ENCODE measurements at regions not wholly inside any gene's neighbourhood (a gene's known extent, or its start where the extent isn't known, plus 50 kb on each side); places are given as distances from the start of the nearest gene placed in this dataset.

GRCh38 chr14:98501335-98501734, 770.7 kb downstream of the BCL11B start:
- no peak for TF ChIP-seq POLR2AphosphoS5 (IDR thresholded peaks at IDR 0.05)
- no peak for TF ChIP-seq POLR2A (IDR thresholded peaks at IDR 0.05)
- TF ChIP-seq CTCF (IDR thresholded peaks at IDR 0.05): no peak
- 89% methylated on average over 7 of the region's 7 CpGs for WGBS
- Histone ChIP-seq H3K4me1 (replicated peaks) (no peaks in the 10 kb centered on the region), H3K27me3 (replicated peaks; ENCODE audit: insufficient read depth) (no peaks in the 10 kb centered on the region), H3K4me3 (no peak overlapping the region), H3K27ac (no peak overlapping the region), H3K36me3 (no peaks in the 10 kb centered on the region), H3K9me3 (no peaks in the 10 kb centered on the region)
- no peak for DNase-seq (ENCODE audit: low spot score)
- intact Hi-C loops (cut with DNase I): no loop called here

GRCh38 chr14:98501836-98502235, 770.2 kb downstream of the BCL11B start:
- no peak overlapping the region for H3K4me3 ChIP-seq
- WGBS: 90% methylated on average over 4 of the region's 4 CpGs
- H3K9me3 ChIP-seq: no peaks in the 10 kb centered on the region
- H3K27me3 ChIP-seq (replicated peaks; ENCODE audit: insufficient read depth): no peaks in the 10 kb centered on the region
- intact Hi-C loops (cut with DNase I): no loop called here
- H3K27ac ChIP-seq: no peak overlapping the region
- H3K4me1 ChIP-seq (replicated peaks): no peaks in the 10 kb centered on the region
- TF ChIP-seq POLR2A (IDR thresholded peaks at IDR 0.05): no peak
- no peak for TF ChIP-seq CTCF (IDR thresholded peaks at IDR 0.05)
- TF ChIP-seq POLR2AphosphoS5 (IDR thresholded peaks at IDR 0.05): no peak
- no peak for DNase-seq (ENCODE audit: low spot score)
- H3K36me3 ChIP-seq: no peaks in the 10 kb centered on the region

- H3K4me3 ChIP-seq: no peak overlapping the region
- no peak overlapping the region for H3K27ac ChIP-seq
- DNase-seq (ENCODE audit: low spot score): no peak
- WGBS: 70% methylated on average over 6 of the region's 6 CpGs
- H3K9me3 ChIP-seq: no peaks in the 10 kb centered on the region
- intact Hi-C loops (cut with DNase I): no loop called here
- H3K27me3 ChIP-seq (replicated peaks; ENCODE audit: insufficient read depth): no peaks in the 10 kb centered on the region
- no peaks in the 10 kb centered on the region for H3K4me1 ChIP-seq (replicated peaks)
- TF ChIP-seq POLR2A (IDR thresholded peaks at IDR 0.05): no peak
- no peak for TF ChIP-seq CTCF (IDR thresholded peaks at IDR 0.05)
- no peak for TF ChIP-seq POLR2AphosphoS5 (IDR thresholded peaks at IDR 0.05)
- no peaks in the 10 kb centered on the region for H3K36me3 ChIP-seq
Observed at GRCh38 chr14:98503086-98503815, 768.7 kb downstream of the BCL11B start.

- H3K4me3 ChIP-seq: no peak overlapping the region
- DNase-seq (ENCODE audit: low spot score): no peak
- no peaks in the 10 kb centered on the region for H3K4me1 ChIP-seq (replicated peaks)
- no peaks in the 10 kb centered on the region for H3K27me3 ChIP-seq (replicated peaks; ENCODE audit: insufficient read depth)
- intact Hi-C loops (cut with DNase I): no loop called here
- no peaks in the 10 kb centered on the region for H3K9me3 ChIP-seq
- no peak for TF ChIP-seq CTCF (IDR thresholded peaks at IDR 0.05)
- no peak for TF ChIP-seq POLR2AphosphoS5 (IDR thresholded peaks at IDR 0.05)
- no peak for TF ChIP-seq POLR2A (IDR thresholded peaks at IDR 0.05)
- WGBS: 45% methylated on average over 2 of the region's 2 CpGs
- no peak overlapping the region for H3K27ac ChIP-seq
- no peaks in the 10 kb centered on the region for H3K36me3 ChIP-seq
Observed at GRCh38 chr14:98507264-98507663, 764.7 kb downstream of the BCL11B start.

GRCh38 chr14:98510392-98510791, 761.6 kb downstream of the BCL11B start:
- 92% methylated on average over 3 of the region's 3 CpGs for WGBS
- no peak for DNase-seq (ENCODE audit: low spot score)
- Histone ChIP-seq H3K9me3 (no peaks in the 10 kb centered on the region), H3K4me3 (no peak overlapping the region), H3K4me1 (replicated peaks) (no peaks in the 10 kb centered on the region), H3K27ac (no peak overlapping the region), H3K36me3 (no peaks in the 10 kb centered on the region), H3K27me3 (replicated peaks; ENCODE audit: insufficient read depth) (no peaks in the 10 kb centered on the region)
- intact Hi-C loops (cut with DNase I): no loop called here
- TF ChIP-seq POLR2AphosphoS5 (IDR thresholded peaks at IDR 0.05): no peak
- no peak for TF ChIP-seq CTCF (IDR thresholded peaks at IDR 0.05)
- no peak for TF ChIP-seq POLR2A (IDR thresholded peaks at IDR 0.05)

All from prostate gland (tissue), 2 donors.